Jurkat, Clone E6-1 (cell line): ENCODE measurements at regions not wholly inside any gene's neighbourhood (a gene's known extent, or its start where the extent isn't known, plus 50 kb on each side); places are given as distances from the start of the nearest gene placed in this dataset.

Experiments
- DNase-seq: peaks from one replicate; pipeline ENCODE4 v3.0.0-alpha.2; 2011; ENCODE audit warnings: low read depth, low spot score
- H3K4me3 ChIP-seq: 2 replicates; pipeline ENCODE4 v1.5.1; 2011; ENCODE audit warnings: mild to moderate bottlenecking, low read length, control low read depth, moderate library complexity

- no peak for DNase-seq
These were observed 552.3 kb upstream of the SETBP1 start for GRCh38 chr18:44128365-44128764.

DNA sequence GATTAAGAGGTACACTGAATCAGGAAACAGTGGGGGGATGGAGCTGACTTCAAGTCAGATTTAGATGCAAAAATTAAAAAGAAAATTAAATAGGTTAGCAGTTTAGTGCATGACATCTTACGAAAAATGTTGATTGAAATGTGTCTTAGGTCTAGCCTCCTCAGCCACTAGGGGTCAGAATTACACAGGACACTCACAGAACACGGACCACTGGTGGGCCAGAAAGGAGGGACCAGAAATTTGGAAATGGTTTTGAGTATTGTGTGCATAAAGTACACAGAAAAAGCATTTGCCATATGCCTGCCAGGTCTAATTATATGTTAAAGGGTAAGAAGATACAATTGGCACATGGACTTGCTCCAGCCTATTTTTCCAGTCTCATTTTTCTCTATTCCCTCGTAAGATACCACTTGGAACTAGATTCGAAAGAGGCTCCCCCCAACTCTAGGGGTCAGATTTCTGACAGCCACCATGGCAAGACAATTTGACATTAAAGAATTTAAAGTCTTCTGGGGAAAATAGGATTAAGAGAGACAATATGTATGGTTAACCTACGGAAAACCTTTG is 550.2 kb upstream of the SETBP1 start:
- DNase-seq = peak; percentile 28
- no peak overlapping the region for H3K4me3 ChIP-seq

More at GRCh38 chr18:44128365-44128764, 552.3 kb upstream of the SETBP1 start:
- no peak overlapping the region for H3K4me3 ChIP-seq

DNA sequence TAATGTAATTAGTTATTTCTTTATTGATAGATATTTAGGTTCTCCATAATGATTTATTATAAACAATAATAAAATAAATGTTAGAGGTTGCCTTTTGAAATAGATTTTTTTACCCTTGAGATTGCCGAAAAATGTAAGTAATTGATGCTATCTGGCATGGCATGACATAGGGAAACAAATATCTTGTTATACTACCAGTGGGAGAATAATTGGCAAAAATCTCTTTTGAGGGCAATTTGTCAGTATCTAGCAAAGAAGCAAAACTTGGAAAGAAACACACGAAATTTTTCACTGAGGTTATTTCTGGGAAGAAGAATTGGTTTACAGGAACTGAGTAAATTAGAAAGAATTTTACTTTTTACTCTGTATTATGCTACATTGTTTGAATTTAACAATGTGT is 547.2 kb upstream of the SETBP1 start:
- no peak for DNase-seq
- H3K4me3 ChIP-seq = no peak overlapping the region

DNA sequence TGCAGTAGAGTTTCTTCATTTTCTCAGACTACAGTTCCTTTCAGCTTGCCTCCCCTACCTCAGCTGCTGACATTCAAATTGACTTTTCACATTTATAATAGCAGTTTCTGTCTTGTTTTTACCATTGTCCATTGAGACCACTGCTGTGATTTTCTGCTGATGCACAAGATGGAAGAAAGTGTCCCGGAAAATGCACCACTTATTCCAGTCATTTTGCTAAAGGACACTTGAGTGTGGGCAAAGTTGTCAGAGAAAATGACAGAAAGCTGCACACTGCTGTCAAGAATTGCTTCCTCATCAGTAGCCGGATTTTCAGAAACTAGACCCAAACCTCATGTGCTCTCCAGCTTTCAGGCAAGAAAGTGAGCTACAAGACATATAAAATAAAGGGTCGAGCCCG is 546.2 kb upstream of the SETBP1 start:
- no peak for DNase-seq
- H3K4me3 ChIP-seq = no peak overlapping the region

GRCh38 chr18:44135741-44136140 is 544.9 kb upstream of the SETBP1 start:
- no peak overlapping the region for H3K4me3 ChIP-seq
- no peak for DNase-seq

GRCh38 chr18:44136326-44136725 is 544.4 kb upstream of the SETBP1 start:
- no peak overlapping the region for H3K4me3 ChIP-seq
- DNase-seq = no peak

- no peak for DNase-seq
These were observed 537.6 kb upstream of the SETBP1 start for GRCh38 chr18:44143072-44143471.

DNA sequence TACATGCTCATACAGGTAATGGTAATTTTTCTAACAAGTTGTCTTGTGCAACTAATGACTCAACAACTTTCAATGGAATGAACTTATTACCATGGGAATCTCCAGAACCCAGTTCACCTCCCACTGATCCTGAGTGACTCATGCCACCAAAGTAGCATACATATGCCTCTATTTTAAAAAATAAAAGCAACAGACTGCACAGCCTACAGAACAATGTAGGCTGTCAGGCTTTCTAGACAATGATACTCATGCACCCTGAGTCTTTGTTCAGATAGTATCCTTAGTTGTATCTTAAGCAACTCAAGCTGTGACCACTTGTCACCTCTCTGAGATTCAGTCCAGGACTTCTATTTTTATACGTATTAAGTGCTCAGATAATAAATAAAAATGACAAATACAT is 531.0 kb upstream of the SETBP1 start:
- H3K4me3 ChIP-seq = no peak overlapping the region
- DNase-seq = no peak

More at GRCh38 chr18:44143072-44143471, 537.6 kb upstream of the SETBP1 start:
- no peak overlapping the region for H3K4me3 ChIP-seq

- H3K4me3 ChIP-seq = no peak overlapping the region
- no peak for DNase-seq
These were observed 526.7 kb upstream of the SETBP1 start for GRCh38 chr18:44153981-44154380.

GRCh38 chr18:44156126-44156525 is 524.6 kb upstream of the SETBP1 start:
- DNase-seq = no peak
- no peak overlapping the region for H3K4me3 ChIP-seq

DNA sequence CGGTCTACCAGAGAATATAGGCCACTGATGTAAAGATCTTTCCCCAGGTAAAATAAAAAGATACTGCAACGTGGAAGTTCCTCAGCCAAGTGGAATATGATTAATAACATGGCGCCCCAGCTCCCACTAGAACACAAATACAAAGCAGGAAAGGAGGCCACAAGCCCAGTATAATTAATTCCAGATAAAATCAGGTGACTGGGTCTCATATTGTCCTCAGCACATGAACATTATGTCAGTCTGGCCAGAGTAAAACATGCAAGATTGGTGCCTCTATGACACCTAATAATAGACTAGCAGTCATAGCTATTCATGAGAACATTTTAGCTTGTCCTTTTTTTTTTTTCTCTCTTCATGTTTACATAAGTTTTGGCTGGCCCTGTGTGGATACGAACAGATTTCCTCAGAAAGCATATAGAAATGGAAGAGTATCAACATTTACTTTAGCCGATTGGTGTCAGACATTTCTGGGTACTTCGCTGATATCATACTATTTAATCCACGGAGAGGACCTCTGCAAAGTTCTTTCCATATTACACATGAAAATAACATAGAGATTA is 523.8 kb upstream of the SETBP1 start:
- DNase-seq = no peak
- no peak overlapping the region for H3K4me3 ChIP-seq

DNA sequence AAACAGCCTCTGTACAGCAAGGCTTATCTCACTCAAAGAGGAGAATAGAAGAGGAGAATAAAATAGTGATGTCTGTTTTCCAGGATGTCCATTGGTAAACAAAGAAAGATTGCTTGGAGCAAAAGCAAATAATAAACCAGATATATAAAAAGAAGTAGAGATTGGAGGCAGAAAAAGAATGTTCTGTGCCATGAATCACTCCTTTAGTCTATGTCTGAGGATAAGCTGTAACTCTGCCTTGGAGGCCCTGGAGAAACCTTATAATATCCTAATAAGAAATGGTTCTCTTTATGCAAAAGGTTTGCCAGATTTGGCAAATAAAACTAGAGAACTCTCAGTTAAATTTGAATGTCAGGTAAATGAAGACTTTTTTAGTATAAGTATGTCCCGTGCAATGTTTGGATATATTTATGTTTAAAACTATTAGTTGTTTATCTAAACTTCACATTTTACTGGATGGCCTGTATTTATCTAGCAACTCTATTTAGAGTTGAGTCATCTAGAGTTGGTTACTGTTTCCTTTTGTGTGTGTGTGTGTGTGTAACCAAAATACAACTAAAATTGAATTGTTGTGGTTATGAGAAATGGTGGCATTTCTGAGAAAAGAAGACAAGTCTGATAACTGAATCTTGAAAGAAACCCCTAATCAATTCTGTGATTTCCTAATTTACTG is 510.3 kb upstream of the SETBP1 start:
- no peak overlapping the region for H3K4me3 ChIP-seq
- no peak for DNase-seq

DNA sequence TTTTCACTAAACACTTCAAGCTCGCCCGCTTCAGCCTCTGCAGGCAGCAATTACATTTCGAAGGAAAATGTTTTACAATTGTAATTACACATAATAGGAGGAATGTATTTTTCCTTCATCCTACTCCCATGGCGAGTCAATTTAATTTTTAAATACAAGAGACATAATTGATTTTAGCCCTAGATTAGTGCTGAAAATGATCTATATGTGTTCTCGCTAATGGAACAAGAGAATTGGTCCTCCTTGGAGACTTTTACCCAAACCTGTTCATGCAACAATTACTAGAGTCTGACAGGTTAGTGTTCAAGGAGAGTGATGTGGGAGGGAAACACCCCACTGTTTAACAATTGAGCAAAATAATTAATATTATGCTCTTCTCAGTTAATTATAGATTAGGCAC is 509.4 kb upstream of the SETBP1 start:
- no peak overlapping the region for H3K4me3 ChIP-seq
- no peak for DNase-seq

GRCh38 chr18:44175891-44176290 is 504.8 kb upstream of the SETBP1 start:
- H3K4me3 ChIP-seq = no peak overlapping the region
- DNase-seq = no peak

- H3K4me3 ChIP-seq = no peak overlapping the region
- DNase-seq = no peak
These were observed 502.2 kb upstream of the SETBP1 start for GRCh38 chr18:44178476-44178875.

DNA sequence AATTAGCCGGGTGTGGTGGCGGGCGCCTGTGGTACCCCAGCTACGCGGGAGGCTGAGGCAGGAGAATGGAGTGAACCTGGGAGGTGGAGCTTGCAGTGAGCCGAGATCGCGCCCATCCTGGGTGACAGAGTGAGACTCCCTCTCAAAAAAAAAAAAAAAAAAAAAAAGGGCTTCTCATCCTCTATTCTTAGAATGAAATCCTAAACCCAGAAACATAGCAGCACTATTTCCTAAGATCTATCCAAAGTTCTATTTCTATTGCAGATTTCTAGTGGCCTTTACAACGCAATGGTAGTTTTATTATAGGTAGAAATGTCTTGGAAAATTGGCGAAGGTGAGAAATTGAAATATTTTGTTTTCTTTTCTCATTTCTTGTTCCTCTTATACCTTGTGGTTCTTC is 501.0 kb upstream of the SETBP1 start:
- no peak for DNase-seq
- H3K4me3 ChIP-seq = no peak overlapping the region

GRCh38 chr18:44180683-44181082 is 500.0 kb upstream of the SETBP1 start:
- H3K4me3 ChIP-seq = no peak overlapping the region

GRCh38 chr18:44181951-44182747 is 498.5 kb upstream of the SETBP1 start:
- DNase-seq = no peak
- H3K4me3 ChIP-seq = no peak overlapping the region

More at GRCh38 chr18:44180683-44181082, 500.0 kb upstream of the SETBP1 start:
- DNase-seq = no peak

GRCh38 chr18:44186001-44186400 is 494.7 kb upstream of the SETBP1 start:
- no peak for DNase-seq
- no peak overlapping the region for H3K4me3 ChIP-seq

GRCh38 chr18:44187090-44187489 is 493.6 kb upstream of the SETBP1 start:
- DNase-seq = no peak
- no peak overlapping the region for H3K4me3 ChIP-seq
